Astrocyte of the spinal cord (primary cell): ENCODE measurements at regions not wholly inside any gene's neighbourhood (a gene's known extent, or its start where the extent isn't known, plus 50 kb on each side); places are given as distances from the start of the nearest gene placed in this dataset.
"Not testable (repeated sequence)": the region's sequence is repeated elsewhere in the genome, so short reads cannot be mapped to it uniquely, and the experiment has no call there.

Source experiments
- DNase-seq: peaks from one replicate; pipeline ENCODE4 v3.0.0; 2011; ENCODE audit warnings: low read depth, low spot score
- H3K4me3 ChIP-seq: 2 replicates; pipeline ENCODE4 v1.5.1; 2011; ENCODE audit warnings: low read depth, mild to moderate bottlenecking, low read length, moderate library complexity
- CTCF ChIP-seq: IDR thresholded peaks from 2 replicates; pipeline ENCODE4 v1.5.1; 2012; ENCODE audit warnings: low read depth, mild to moderate bottlenecking, low read length, inconsistent platforms
- in situ Hi-C: cut with HindIII; loops from 2 replicates; pipeline ENCODE4 v1.10.0; 2017; ENCODE audit warnings: low sequenced_read_pairs

GRCh38 chr14:49962621-49963020 lies 69.7 kb downstream of the ARF6 start:
- no peak for DNase-seq
- in situ Hi-C loops: no loop called here
- no peak for TF ChIP-seq CTCF
- H3K4me3 ChIP-seq: no peak overlapping the region

GRCh38 chr14:49965068-49965651 lies 72.3 kb downstream of the ARF6 start:
- not testable (repeated sequence) for H3K4me3 ChIP-seq

GRCh38 chr14:49966304-49966809 lies 73.5 kb downstream of the ARF6 start:
- in situ Hi-C loops: no loop called here
- no peak for TF ChIP-seq CTCF
- no peak for DNase-seq
- no peak overlapping the region for H3K4me3 ChIP-seq

More at GRCh38 chr14:49965068-49965651, 72.3 kb downstream of the ARF6 start:
- in situ Hi-C loops, DNase-seq: not testable (repeated sequence)

GRCh38 chr14:49966971-49967630 lies 74.2 kb downstream of the ARF6 start:
- DNase-seq: no peak
- in situ Hi-C loops: no loop called here
- no peak for TF ChIP-seq CTCF
- no peak overlapping the region for H3K4me3 ChIP-seq

GRCh38 chr14:49969961-49970360 lies 77.1 kb downstream of the ARF6 start:
- DNase-seq: no peak
- in situ Hi-C loops: no loop called here
- no peak overlapping the region for H3K4me3 ChIP-seq
- TF ChIP-seq CTCF: no peak

GRCh38 chr14:49970474-49971147 lies 77.7 kb downstream of the ARF6 start:
- in situ Hi-C loops: no loop called here
- no peak for TF ChIP-seq CTCF
- no peak overlapping the region for H3K4me3 ChIP-seq
- DNase-seq: peak; percentile 59
